ENCODE measurements at regions not wholly inside any gene's neighbourhood (a gene's known extent, or its start where the extent isn't known, plus 50 kb on each side); places are given as distances from the start of the nearest gene placed in this dataset.
"Not testable (repeated sequence)": the region's sequence is repeated elsewhere in the genome, so short reads cannot be mapped to it uniquely, and the experiment has no call there.

DNA sequence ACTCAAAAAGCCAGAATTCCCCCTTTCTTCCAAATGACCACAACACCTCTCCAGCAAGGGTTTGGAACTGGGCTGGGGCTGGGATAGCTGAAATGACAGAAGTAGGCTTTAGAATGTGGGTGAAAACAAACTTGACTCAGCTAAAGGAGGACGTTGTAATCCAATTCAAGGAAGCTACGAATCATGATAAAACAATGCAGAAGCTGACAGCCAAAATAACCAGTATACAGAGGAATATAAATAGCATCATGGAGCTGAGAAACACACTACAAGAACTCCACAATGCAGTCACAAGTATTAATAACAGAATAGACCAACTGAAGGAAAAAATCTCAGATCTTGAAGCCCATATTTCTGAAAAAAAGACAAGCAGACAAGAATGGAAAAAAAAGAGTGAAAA, 95.8 kb upstream of the TET2 start:
- DNase-seq (ENCODE audit: low spot score): no peak

GRCh38 chr4:105057370-105058105, 89.1 kb upstream of the TET2 start:
- DNase-seq (ENCODE audit: low spot score): no peak

DNA sequence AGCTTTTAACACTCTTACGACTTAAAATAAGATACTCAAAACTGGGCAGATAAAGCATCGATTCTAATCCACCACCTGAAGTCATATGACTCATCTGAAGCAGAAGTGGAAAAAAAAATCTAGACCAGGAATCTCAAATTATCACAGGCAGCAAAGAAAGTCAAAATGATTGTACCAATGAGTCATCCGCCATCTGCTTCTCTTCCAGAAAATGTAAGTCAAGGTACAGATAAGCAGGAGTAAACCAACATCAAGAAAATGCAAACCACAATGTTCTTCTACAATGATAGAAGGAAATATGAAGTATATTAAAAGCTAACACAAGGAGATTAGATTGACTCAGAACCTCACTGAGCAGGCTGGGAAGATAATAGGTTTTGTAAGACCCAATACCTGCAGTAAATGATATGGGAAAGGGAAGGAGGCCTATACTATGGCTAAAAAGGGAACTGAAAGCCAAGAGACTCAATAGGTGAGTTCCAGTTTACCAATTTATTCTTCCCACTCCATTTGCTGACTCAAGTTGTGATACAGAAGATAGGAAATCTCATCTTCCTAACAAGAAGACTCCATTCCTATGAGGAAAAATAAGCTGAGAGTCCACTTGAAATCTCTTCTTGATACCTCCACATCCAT, 88.4 kb upstream of the TET2 start:
- no peak for DNase-seq (ENCODE audit: low spot score)

GRCh38 chr4:105059337-105059736, 87.3 kb upstream of the TET2 start:
- no peak for DNase-seq (ENCODE audit: low spot score)

GRCh38 chr4:105060628-105061027, 86.0 kb upstream of the TET2 start:
- no peak for DNase-seq (ENCODE audit: low spot score)

- no peak for DNase-seq (ENCODE audit: low spot score)
Measured at GRCh38 chr4:105061136-105061696, 85.5 kb upstream of the TET2 start.

DNA sequence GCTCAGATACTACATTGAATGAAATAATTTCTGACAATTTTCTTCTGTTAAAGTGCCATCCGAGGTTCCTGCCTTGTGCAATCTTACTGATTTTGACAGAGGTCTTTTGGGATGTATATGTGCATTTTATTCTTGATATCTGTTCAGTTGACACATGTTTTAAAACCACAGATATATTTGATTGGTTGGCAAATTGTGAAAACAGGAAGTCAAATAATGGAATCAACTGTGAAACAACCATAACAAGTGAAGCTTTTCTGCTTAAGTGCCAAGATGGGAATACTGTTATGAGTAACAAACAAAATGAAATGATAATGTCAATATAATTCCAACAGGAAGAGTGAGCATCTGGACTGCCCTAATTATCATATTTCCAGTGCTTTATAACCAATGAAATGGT, 84.9 kb upstream of the TET2 start:
- DNase-seq (ENCODE audit: low spot score): no peak

DNA sequence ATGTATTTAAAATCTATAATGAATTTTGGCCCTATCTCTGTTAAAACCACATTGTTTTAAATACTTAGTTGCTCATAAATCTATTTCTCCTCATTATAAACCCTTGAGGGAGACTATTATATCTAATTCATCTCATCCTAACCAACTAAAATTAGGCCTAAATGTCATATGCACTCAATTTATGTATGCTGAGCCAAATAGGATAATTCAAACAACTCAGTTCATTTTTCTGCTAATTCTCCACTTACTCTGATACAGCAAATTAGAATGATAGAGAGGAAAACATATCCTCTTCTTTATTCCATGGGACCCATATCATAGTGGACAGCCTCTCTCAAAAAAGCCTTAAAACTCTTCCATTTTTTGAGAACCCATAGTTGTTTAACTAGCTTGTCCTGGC, 80.3 kb upstream of the TET2 start:
- DNase-seq (ENCODE audit: low spot score): no peak

- no peak for DNase-seq (ENCODE audit: low spot score)
Measured at GRCh38 chr4:105067431-105067830, 79.2 kb upstream of the TET2 start.

- no peak for DNase-seq (ENCODE audit: low spot score)
Measured at GRCh38 chr4:105067946-105068345, 78.7 kb upstream of the TET2 start.

DNA sequence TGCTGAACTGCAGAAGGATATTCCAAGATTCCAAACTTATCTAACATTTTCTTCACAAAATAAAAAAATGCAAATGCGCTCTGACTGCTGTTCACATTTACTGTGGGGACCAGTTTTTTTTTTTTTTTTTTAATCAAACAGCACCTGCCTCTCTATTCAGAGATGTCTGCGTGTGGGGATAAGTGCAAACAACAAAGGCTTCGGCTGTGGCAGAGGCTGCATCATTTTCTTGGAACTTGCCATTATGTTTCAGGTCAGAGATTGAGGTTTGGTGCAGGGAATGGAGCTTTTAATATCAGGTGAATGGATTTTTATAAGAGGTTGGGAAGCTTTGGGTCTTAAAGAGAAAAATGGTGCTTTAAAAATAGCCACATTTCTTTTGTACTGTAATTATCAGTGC, 78.2 kb upstream of the TET2 start:
- DNase-seq (ENCODE audit: low spot score): no peak

GRCh38 chr4:105072095-105072494, 74.6 kb upstream of the TET2 start:
- DNase-seq (ENCODE audit: low spot score): not testable (repeated sequence)

GRCh38 chr4:105074097-105074496, 72.6 kb upstream of the TET2 start:
- DNase-seq (ENCODE audit: low spot score): no peak

DNA sequence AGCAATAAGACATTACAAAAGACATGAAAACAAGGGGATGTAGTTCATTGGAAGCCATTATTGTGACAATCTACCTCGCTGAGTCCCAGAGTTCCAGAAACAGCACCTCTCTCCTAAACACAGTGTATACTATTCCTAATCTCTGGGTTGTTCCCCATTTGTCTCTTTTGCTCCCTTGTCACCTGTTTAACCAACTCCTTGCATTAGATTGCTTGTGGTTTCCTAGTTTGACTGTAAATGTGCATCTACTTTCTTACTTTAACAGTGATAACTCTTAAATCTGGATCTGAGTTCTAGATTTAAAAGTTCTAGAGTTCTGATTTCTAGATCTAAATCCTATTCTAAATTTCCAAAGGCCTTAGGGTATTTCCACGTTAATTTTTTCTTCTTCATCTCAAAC, 71.6 kb upstream of the TET2 start:
- no peak for DNase-seq (ENCODE audit: low spot score)

GRCh38 chr4:105088110-105088879, 58.4 kb upstream of the TET2 start:
- DNase-seq (ENCODE audit: low spot score): no peak

DNA sequence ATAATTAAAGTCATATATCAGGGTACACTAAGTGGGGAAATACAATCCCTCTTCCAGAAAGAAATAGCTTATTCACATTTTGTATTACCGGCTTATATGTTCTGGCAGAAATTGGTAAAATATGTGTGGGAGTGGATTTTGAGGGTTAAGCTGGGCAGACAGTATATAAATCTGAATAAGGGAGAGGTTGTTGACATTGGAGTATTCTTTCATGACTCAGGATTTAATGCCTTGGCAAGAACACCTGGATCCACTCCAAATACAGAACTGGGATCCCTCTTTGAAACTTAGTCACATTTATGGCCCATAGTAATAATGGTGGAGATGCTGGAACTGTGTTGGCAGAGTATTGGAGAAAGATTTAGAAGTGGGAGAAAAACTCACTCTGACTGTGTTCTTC, 54.3 kb upstream of the TET2 start:
- no peak for DNase-seq (ENCODE audit: low spot score)

- DNase-seq (ENCODE audit: low spot score): no peak
Measured at GRCh38 chr4:105092768-105093167, 53.9 kb upstream of the TET2 start.

DNA sequence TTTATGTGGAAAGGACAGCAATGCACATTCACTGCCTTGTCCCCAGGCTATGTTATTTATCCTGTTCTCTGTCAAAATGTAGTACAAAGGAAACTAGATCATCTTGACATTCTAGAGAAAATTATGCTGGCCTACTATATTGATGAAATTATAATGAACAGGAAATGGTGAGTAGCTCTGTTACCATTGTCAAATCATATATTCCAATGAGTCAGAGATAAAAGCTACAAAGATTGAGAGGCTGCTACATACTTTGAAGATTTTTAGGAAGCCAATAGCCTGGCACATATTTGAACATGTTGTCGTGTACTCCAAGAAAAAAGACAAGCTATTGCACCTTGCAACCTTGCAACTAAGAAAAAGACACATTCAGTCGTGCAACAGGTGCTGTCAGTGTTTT, 52.7 kb upstream of the TET2 start:
- DNase-seq (ENCODE audit: low spot score): no peak

Data from hematopoietic multipotent progenitor cell treated with erythropoietin and hydrocortisone succinate and interleukin-3 and kit ligand, for 17 days (in vitro differentiated cells).